ENCODE measurements at regions not wholly inside any gene's neighbourhood (a gene's known extent, or its start where the extent isn't known, plus 50 kb on each side); places are given as distances from the start of the nearest gene placed in this dataset.

DNA sequence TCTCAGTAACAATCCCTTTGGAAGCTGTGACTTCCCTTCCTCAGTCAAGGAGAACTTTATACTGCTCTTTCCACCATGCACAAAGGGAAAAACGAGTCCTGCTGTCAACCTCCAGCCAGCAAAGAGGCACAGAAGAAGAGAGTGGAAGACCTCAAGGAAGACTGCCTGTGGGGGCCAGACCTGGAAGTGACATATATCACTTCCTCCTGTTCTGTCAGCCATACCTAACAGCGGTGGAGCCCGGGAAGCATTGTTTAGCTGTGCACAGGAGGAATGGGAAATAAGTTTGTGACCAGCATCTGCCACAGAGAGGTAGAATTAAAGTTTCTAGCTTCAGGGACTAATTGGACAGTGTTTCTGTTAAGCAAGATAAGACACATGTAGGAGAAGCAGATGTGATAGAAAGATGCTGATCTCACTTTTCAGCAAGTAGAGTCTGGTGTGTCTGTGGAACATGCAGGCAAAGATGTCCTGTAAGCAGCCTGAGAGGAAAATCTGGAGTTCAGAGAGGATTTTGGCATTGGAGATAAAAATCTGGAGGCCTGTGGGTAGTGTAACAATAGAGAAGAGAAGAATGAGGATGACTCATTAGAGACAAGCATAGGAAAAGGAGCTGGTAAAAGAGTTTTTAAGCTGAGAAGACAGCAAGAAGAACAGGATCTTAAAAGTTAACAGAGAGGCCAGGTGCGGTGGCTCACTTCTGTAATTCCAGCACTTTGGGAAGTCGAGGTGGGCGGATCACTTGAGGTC is 141.6 kb upstream of the CPSF6 start:
- TF ChIP-seq, protein P1, sequence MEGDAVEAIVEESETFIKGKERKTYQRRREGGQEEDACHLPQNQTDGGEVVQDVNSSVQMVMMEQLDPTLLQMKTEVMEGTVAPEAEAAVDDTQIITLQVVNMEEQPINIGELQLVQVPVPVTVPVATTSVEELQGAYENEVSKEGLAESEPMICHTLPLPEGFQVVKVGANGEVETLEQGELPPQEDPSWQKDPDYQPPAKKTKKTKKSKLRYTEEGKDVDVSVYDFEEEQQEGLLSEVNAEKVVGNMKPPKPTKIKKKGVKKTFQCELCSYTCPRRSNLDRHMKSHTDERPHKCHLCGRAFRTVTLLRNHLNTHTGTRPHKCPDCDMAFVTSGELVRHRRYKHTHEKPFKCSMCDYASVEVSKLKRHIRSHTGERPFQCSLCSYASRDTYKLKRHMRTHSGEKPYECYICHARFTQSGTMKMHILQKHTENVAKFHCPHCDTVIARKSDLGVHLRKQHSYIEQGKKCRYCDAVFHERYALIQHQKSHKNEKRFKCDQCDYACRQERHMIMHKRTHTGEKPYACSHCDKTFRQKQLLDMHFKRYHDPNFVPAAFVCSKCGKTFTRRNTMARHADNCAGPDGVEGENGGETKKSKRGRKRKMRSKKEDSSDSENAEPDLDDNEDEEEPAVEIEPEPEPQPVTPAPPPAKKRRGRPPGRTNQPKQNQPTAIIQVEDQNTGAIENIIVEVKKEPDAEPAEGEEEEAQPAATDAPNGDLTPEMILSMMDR (IDR thresholded peaks at IDR 0.05), result no peak
- Histone ChIP-seq H3K4me3 (no peak overlapping the region), H3K4me1 (no peaks in the 10 kb centered on the region), H3K27me3 (no peaks in the 10 kb centered on the region), H3K9me3 (no peaks in the 10 kb centered on the region), H3K27ac (no peak overlapping the region), H3K9ac (ENCODE audit: low read depth in 2 of 2, low read length in 2 of 2) (no peak overlapping the region), H3K36me3 (no peaks in the 10 kb centered on the region)
- no peak for DNase-seq
- intact Hi-C loops (cut with DNase I), result no loop called here

DNA sequence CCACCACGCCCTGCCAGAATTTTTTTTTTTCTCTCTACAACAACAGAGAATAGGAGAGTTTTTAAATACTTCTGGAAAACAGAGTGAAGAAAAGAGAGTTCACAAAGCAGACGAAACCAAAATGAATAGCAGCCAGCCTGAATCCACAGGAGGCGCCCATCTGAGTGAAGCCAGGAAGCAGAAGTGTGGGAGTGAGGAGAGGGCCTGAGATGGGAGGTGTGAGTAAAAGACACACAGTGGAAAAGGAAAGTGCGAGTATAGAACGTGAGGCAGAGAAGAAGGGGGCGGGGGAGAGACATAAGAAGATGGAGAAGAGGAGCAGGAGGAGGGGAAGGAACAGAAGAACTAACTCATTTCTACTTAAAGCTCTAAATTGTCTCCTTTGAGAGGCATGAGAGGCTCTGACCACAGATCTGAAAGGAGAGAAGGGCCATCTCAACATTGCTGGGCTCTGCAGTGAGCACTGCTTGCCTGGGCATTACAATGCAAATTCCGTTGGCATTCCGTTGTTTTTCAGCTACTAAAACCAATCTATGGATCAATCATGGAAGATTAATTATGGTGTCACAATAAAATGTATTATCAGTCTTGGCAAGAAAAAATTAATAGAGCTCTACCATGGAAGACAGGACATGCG is 140.1 kb upstream of the CPSF6 start:
- TF ChIP-seq, protein P1 (IDR thresholded peaks at IDR 0.05), result no peak
- H3K36me3 ChIP-seq, result no peaks in the 10 kb centered on the region
- H3K9ac ChIP-seq (ENCODE audit: low read depth in 2 of 2, low read length in 2 of 2), result no peak overlapping the region
- H3K27ac ChIP-seq, result no peak overlapping the region
- intact Hi-C loops (cut with DNase I), result no loop called here
- no peak overlapping the region for H3K4me3 ChIP-seq
- no peaks in the 10 kb centered on the region for H3K4me1 ChIP-seq
- no peaks in the 10 kb centered on the region for H3K27me3 ChIP-seq
- H3K9me3 ChIP-seq, result no peaks in the 10 kb centered on the region
- DNase-seq, result no peak

DNA sequence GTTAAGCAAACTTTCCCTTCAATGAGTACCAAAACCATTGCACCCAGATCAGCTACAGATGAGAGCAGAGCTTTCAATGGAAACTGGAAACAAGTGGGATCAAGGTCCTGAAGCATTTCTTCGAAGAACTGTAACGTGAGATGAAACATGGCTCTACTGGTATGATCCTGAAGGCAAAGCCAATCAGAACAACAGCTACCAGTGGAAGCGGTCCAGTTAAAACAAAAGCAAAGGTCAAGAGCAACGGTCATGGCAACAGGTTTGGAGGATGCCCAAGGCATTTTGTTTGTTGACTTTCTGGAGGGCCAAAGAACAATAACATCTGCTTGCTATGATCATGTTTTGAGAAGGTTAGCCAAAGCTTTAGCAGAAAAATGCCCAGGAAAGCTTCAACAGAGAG is 137.9 kb upstream of the CPSF6 start:
- DNase-seq, result no peak

DNA sequence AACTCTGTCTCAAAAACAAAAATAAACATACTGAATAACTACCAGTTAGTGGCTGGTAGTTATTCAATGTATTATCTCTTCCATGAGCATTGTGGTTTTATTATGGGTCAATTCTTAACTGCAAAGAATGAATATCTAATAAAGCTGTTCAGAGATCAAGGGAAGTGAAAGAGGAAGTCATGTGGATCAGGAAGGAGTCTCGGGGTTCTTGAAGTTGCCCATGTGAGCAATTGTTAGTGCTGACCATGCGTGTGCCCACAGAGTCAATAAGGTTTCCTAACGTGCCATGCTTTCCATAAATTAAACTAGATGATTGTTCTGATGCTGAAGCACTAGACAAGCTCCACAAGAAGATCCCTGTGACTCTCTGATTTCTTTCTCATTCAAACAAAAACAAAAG is 136.5 kb upstream of the CPSF6 start:
- intact Hi-C loops (cut with DNase I), result no loop called here
- no peak overlapping the region for H3K9ac ChIP-seq (ENCODE audit: low read depth in 2 of 2, low read length in 2 of 2)
- TF ChIP-seq, protein P1 (IDR thresholded peaks at IDR 0.05), result no peak
- H3K27ac ChIP-seq, result no peak overlapping the region
- DNase-seq, result no peak
- H3K9me3 ChIP-seq, result no peaks in the 10 kb centered on the region
- no peaks in the 10 kb centered on the region for H3K36me3 ChIP-seq
- H3K27me3 ChIP-seq, result no peaks in the 10 kb centered on the region
- no peak overlapping the region for H3K4me3 ChIP-seq
- no peaks in the 10 kb centered on the region for H3K4me1 ChIP-seq

More for the DNA sequence above, 137.9 kb upstream of the CPSF6 start:
- no peak overlapping the region for H3K27ac ChIP-seq
- H3K9me3 ChIP-seq, result no peaks in the 10 kb centered on the region
- no peak overlapping the region for H3K9ac ChIP-seq (ENCODE audit: low read depth in 2 of 2, low read length in 2 of 2)
- H3K36me3 ChIP-seq, result no peaks in the 10 kb centered on the region
- intact Hi-C loops (cut with DNase I), result no loop called here
- no peaks in the 10 kb centered on the region for H3K4me1 ChIP-seq
- TF ChIP-seq, protein P1 (IDR thresholded peaks at IDR 0.05), result no peak
- no peak overlapping the region for H3K4me3 ChIP-seq
- no peaks in the 10 kb centered on the region for H3K27me3 ChIP-seq

GRCh38 chr12:69105101-69105962 is 134.0 kb upstream of the CPSF6 start:
- Histone ChIP-seq H3K4me1 (no peaks in the 10 kb centered on the region), H3K36me3 (no peaks in the 10 kb centered on the region), H3K4me3 (no peak overlapping the region), H3K9me3 (no peaks in the 10 kb centered on the region), H3K27me3 (no peaks in the 10 kb centered on the region), H3K27ac (no peak overlapping the region), H3K9ac (ENCODE audit: low read depth in 2 of 2, low read length in 2 of 2) (no peak overlapping the region)
- TF ChIP-seq, protein P1 (IDR thresholded peaks at IDR 0.05), result no peak
- DNase-seq, result no peak
- intact Hi-C loops (cut with DNase I), result no loop called here
